ENCODE measurements at regions not wholly inside any gene's neighbourhood (a gene's known extent, or its start where the extent isn't known, plus 50 kb on each side); places are given as distances from the start of the nearest gene placed in this dataset.

- ATAC-seq (no peak), DNase-seq (no peak)
- intact Hi-C loops (cut with DNase I) = no loop called here
Observed at GRCh38 chr12:17829813-17830212, 260.2 kb downstream of the RERGL start.

DNA sequence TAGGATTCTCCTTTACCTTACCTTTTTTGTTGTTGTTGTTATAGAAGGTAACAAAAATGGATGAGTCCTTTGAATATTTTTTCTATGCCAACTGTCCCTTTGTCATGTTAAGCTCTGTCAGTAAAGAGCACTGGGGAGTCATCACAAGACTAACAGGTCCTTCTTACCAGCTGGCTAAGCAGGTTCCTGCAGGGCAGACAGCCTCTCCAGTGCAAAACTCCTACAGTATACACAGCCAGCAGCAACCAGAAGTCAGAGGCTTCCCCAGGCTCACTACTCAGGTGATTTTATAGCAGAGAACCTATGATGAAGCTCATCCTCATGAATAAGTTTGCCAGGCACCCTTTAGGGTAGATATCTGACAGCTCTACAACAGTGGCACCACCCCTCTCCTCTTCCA is 271.1 kb downstream of the RERGL start:
- intact Hi-C loops (cut with DNase I) = no loop called here
- ATAC-seq (no peak), DNase-seq (no peak)

- ATAC-seq (no peak), DNase-seq (no peak)
- intact Hi-C loops (cut with DNase I) = no loop called here
Observed at GRCh38 chr12:17810399-17810798, 279.6 kb downstream of the RERGL start.

DNA sequence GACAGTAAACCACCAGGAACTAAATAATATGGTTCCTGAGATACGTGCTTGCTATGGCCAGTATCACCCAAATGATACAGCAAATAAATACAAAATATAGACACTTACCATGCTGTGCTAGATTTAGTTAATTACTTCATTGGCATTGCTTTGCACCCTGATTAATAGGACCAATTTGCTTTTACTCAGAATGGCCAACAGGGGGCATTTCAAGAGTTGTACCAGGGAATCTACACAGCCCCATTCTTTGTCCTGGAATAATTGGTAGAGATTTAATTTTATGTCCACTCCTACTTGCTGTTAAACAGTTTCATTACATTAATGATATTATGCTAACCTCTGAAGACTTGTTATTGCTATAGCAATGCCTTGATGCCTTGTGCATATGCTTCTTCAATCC is 280.8 kb downstream of the RERGL start:
- DNase-seq (no peak), ATAC-seq (no peak)
- intact Hi-C loops (cut with DNase I) = no loop called here

DNA sequence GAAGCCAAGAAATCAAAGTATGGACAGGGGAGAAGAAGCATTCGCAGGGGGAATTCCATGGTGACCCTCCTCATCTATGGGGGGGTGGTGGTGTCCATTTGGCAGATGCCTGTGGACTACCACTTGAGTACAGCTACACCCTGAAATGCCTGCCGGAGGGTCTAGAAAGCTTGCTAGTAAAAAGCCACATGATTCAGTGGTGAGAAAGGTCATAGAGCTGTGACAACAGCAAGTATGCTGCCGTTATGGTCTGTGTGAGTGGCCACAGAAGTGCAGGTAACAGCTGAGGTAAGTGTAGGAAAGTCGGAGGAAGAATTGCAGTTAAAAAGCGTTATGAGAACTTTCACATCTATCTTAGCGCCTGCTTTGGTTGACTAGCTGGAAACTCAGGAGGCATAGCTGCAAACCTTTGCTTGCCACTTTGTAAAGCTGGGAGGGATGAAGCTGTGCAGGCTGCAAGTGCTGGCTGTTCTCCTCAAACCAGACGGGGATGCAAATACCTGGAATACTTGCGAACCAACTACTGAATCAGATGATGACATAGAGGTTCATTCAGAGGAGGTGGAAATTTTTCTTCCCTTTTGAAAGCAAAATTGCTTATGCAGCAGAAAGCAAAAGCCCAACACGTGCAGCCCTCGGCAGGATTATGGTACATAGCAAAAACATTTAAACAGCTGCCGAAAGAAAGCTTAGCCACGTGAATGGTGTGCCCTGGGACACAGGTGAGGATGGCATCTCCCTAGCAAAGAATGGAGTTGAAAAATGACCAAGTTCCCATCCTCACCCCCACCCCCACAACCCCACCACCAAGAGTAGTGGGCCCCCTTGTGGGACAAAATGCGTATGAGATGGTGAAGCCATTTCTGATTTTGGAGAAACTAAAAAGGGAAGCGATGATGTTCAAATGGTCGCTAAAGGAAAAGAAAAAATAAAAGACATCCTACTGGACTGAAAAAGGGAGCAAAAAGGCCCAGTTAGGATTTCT is 287.0 kb downstream of the RERGL start:
- ATAC-seq = no peak
- DNase-seq = no peak
- intact Hi-C loops (cut with DNase I) = no loop called here

- intact Hi-C loops (cut with DNase I) = no loop called here
Observed at GRCh38 chr12:17793854-17794253, 296.1 kb downstream of the RERGL start.

DNA sequence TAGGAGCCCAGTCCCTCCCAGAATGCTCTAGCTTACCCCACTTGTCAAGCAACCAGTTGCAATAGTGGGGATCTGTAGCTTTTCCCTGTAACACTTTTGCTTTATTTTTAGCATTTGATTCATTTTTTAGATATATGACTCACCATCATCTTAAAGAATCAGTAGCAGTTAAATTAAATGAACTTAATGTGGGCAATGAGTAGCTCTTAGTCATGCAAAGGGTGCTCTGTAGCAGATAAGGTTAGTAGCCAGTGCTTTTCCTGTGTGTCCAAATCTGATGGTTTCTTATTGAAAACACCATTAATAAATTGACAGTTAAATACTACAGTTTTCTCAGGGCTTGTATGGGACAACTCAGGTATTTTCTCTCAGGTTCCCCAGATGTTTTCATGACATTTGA is 311.8 kb downstream of the RERGL start:
- no peak for ATAC-seq
- intact Hi-C loops (cut with DNase I) = loop anchor here in 1 of 2 donors (5.0 kb wide), 1 partner anchor 84 kb away; no protein-coding TSS in a partner anchor
- DNase-seq = no peak

More at GRCh38 chr12:17793854-17794253, 296.1 kb downstream of the RERGL start:
- ATAC-seq (no peak), DNase-seq (no peak)

GRCh38 chr12:17763366-17763765 is 326.6 kb downstream of the RERGL start:
- ATAC-seq (no peak), DNase-seq (no peak)
- intact Hi-C loops (cut with DNase I) = loop anchor here in 1 of 2 donors (5.0 kb wide), 1 partner anchor 89 kb away; no protein-coding TSS in a partner anchor

DNA sequence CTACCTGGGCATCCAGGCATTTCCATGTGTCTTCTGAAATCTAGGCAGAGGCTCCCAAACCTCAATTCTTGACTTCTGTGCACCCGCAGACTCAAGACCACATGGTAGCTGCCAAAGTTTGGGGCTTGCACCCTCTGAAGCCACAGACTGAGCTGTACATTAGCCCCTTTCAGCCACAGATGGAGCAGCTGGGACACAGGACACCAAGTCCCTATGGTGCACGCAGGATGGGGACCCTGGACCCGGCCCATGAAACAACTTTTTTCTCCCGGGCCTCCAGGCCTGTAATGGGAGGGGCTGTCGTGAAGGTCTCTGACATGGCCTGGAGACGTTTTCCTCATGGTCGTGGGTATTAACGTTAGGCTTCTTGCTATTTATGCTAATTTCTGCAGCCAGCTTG is 330.0 kb downstream of the RERGL start:
- no peak for DNase-seq
- intact Hi-C loops (cut with DNase I) = loop anchor here in 1 of 2 donors (5.0 kb wide), 1 partner anchor 92 kb away; no protein-coding TSS in a partner anchor
- no peak for ATAC-seq

All from left cardiac atrium (tissue), 4 donors.